ENCODE measurements at regions not wholly inside any gene's neighbourhood (a gene's known extent, or its start where the extent isn't known, plus 50 kb on each side); places are given as distances from the start of the nearest gene placed in this dataset.

DNA sequence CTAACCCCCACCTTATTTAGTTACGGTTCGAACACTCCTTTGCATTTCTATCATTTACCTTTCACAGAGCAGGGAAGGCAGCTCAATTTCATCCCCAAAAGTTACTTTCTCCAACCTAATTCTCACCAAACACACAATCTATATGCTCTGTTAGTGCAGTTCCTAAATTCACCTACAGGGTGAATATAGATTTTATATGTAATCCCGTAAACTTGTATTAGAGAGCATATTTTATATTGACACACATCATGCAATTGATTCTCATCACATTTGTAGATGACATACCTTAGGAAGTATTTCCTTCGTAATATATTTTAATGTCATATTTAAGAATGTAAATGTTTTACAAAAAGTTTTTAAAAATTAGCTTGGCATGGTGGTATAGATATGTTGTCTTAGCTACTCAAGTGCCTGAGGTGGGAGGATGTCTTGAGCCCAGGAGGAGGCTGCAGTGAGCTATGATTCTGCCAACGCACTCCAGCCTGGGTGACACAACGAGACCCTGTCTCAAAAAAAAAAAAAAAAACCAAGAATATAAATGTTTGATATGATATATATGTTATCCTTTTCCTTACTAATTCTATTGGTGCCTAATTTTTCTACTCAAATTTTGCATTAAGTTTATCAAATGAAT is 57.3 kb upstream of the TNFRSF19 start:
- Mint-ChIP-seq H3K36me3 (ENCODE audit: low read depth) (no peaks in the 10 kb centered on the region), H3K4me3 (no peak overlapping the region), H3K27ac (peak overlapping the region; percentile 16), H3K4me1 (peaks cover 61% of the 10 kb centered on the region), H3K27me3 (ENCODE audit: low read depth, poor library complexity) (peaks cover 6% of the 10 kb centered on the region), H3K9me3 (peaks cover 4% of the 10 kb centered on the region)
- no peak for DNase-seq
- TF ChIP-seq, protein P1, sequence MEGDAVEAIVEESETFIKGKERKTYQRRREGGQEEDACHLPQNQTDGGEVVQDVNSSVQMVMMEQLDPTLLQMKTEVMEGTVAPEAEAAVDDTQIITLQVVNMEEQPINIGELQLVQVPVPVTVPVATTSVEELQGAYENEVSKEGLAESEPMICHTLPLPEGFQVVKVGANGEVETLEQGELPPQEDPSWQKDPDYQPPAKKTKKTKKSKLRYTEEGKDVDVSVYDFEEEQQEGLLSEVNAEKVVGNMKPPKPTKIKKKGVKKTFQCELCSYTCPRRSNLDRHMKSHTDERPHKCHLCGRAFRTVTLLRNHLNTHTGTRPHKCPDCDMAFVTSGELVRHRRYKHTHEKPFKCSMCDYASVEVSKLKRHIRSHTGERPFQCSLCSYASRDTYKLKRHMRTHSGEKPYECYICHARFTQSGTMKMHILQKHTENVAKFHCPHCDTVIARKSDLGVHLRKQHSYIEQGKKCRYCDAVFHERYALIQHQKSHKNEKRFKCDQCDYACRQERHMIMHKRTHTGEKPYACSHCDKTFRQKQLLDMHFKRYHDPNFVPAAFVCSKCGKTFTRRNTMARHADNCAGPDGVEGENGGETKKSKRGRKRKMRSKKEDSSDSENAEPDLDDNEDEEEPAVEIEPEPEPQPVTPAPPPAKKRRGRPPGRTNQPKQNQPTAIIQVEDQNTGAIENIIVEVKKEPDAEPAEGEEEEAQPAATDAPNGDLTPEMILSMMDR (IDR thresholded peaks at IDR 0.05): no peak

DNA sequence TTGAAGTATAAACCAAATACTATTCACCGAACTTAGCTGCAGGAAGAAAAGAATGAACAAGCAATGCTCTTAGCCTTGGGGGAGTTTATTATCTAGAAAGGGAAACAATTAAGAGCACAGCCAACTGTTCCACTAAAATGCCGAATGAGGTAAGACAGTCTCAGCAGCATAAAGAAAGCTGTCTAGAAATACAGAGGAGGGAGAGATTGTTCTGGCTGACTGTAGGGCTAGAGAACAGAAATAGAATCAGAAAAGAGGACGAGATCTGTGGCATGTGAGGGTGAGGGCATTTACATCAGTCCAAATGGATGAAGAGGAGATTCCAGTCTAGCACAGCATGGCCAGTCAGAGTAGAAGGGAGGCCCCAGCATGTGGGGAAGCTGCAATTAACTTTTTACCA is 56.8 kb upstream of the TNFRSF19 start:
- Mint-ChIP-seq H3K9me3 (peaks cover 4% of the 10 kb centered on the region), H3K27me3 (ENCODE audit: low read depth, poor library complexity) (peaks cover 6% of the 10 kb centered on the region), H3K4me1 (peaks cover 62% of the 10 kb centered on the region), H3K4me3 (peak overlapping the region; percentile 4), H3K36me3 (ENCODE audit: low read depth) (no peaks in the 10 kb centered on the region), H3K27ac (peak overlapping the region; percentile 23)
- TF ChIP-seq, protein P1 (IDR thresholded peaks at IDR 0.05): no peak
- no peak for DNase-seq

- Mint-ChIP-seq H3K36me3 (ENCODE audit: low read depth) (no peaks in the 10 kb centered on the region), H3K27me3 (ENCODE audit: low read depth, poor library complexity) (peaks cover 6% of the 10 kb centered on the region), H3K4me1 (peaks cover 66% of the 10 kb centered on the region), H3K27ac (peak overlapping the region; percentile 23), H3K4me3 (no peak overlapping the region), H3K9me3 (peaks cover 4% of the 10 kb centered on the region)
- no peak for DNase-seq
- TF ChIP-seq, protein P1 (IDR thresholded peaks at IDR 0.05): no peak
Measured at GRCh38 chr13:23514076-23514475, 56.1 kb upstream of the TNFRSF19 start.

DNA sequence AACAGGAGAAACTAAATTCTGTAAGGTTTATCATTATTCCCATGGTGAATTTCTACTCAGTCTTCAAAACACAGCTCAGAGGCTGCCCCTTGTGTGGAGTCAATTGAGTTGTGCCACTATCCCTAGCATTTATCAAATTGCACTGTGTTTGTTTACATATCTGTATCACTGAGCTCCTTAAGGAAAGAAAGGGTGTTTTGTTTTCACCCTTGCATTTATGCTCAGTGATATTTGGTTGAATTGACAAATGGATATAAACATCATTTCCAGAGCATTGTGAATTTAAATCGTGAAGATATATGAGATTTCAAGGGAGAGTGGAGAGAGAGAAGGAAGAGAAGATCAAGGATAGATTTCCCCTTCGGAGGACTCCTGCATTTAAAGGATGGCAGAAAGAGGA is 55.1 kb upstream of the TNFRSF19 start:
- Mint-ChIP-seq H3K27me3 (ENCODE audit: low read depth, poor library complexity) (peaks cover 6% of the 10 kb centered on the region), H3K4me1 (peaks cover 61% of the 10 kb centered on the region), H3K27ac (peak overlapping the region; percentile 8), H3K9me3 (peaks cover 4% of the 10 kb centered on the region), H3K36me3 (ENCODE audit: low read depth) (no peaks in the 10 kb centered on the region), H3K4me3 (no peak overlapping the region)
- TF ChIP-seq, protein P1 (IDR thresholded peaks at IDR 0.05): no peak
- no peak for DNase-seq

DNA sequence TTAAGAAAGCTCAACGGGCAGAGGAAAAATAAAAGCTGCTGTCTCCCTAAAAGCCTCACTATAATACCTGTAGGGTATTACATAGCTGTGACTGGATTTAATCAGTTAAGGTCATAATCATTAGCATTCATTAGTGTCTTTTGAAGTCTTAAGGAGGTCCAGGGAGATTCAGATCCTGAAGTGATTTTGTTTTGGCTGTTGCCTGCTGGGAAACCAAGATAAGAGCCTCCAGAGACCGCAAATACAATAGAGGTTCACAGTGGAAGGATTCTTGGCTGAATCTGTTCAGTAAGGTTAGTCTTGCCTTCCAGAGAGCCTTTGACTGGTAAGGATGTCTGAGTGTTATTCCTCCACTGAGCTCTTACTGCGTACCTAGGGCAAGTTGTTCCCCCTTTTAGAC is 54.0 kb upstream of the TNFRSF19 start:
- Mint-ChIP-seq H3K36me3 (ENCODE audit: low read depth) (no peaks in the 10 kb centered on the region), H3K9me3 (peaks cover 4% of the 10 kb centered on the region), H3K27ac (no peak overlapping the region), H3K4me3 (no peak overlapping the region), H3K27me3 (ENCODE audit: low read depth, poor library complexity) (peaks cover 6% of the 10 kb centered on the region), H3K4me1 (peaks cover 55% of the 10 kb centered on the region)
- no peak for DNase-seq
- TF ChIP-seq, protein P1 (IDR thresholded peaks at IDR 0.05): no peak

- Mint-ChIP-seq H3K4me1 (peaks cover 50% of the 10 kb centered on the region), H3K36me3 (ENCODE audit: low read depth) (no peaks in the 10 kb centered on the region), H3K4me3 (no peak overlapping the region), H3K27ac (no peak overlapping the region), H3K27me3 (ENCODE audit: low read depth, poor library complexity) (peaks cover 9% of the 10 kb centered on the region), H3K9me3 (peaks cover 4% of the 10 kb centered on the region)
- TF ChIP-seq, protein P1 (IDR thresholded peaks at IDR 0.05): no peak
- DNase-seq: no peak
Measured at GRCh38 chr13:23516702-23517101, 53.5 kb upstream of the TNFRSF19 start.

All from nephron progenitor cell (in vitro differentiated cells).